ENCODE measurements at regions not wholly inside any gene's neighbourhood (a gene's known extent, or its start where the extent isn't known, plus 50 kb on each side); places are given as distances from the start of the nearest gene placed in this dataset.

GRCh38 chr2:57692395-57692794 lies 354.2 kb upstream of the VRK2 start:
- Histone ChIP-seq H2BK120ac (replicated peaks; ENCODE audit: low read depth, low read length) (no peak overlapping the region), H3K27ac (ENCODE audit: low read depth, low read length) (no peak overlapping the region), H3K79me2 (ENCODE audit: control insufficient read depth in 1 of 2, insufficient read depth in 2 of 2, low read length in 2 of 2) (no peaks in the 10 kb centered on the region), H3K79me1 (ENCODE audit: low read depth, low read length) (no peaks in the 10 kb centered on the region), H4K5ac (ENCODE audit: insufficient read length, low read depth, low read length) (no peak overlapping the region), H2BK5ac (ENCODE audit: low read depth, low read length) (no peak overlapping the region), H3K27me3 (replicated peaks in 1 of 4; ENCODE audit: control insufficient read depth in 3 of 4, extremely low read depth in 1 of 4, insufficient read depth in 3 of 4, low read length in 3 of 4) (no peaks in the 10 kb centered on the region), H2BK12ac (ENCODE audit: low read depth, low read length) (no peak overlapping the region), H3K4me1 (replicated peaks in 1 of 4; ENCODE audit: control insufficient read depth in 3 of 4, insufficient read depth in 4 of 4, low read length in 3 of 4) (peaks cover 0 to 3% (median 0%) of the 10 kb centered on the region in 4 experiments; a peak in 1 of 7 replicates), H3K4me3 (ENCODE audit: extremely low read depth in 1 of 4, insufficient read depth in 2 of 4, low read depth in 3 of 4, low read length in 4 of 4) (no peak overlapping the region), H3K4ac (replicated peaks; ENCODE audit: insufficient read length, low read depth, low read length) (no peak overlapping the region), H2AK5ac (ENCODE audit: low read depth, low read length) (no peak overlapping the region), H3K9ac (replicated peaks in 1 of 4; ENCODE audit: extremely low read depth in 1 of 4, low read depth in 3 of 4, low read length in 3 of 4) (no peak overlapping the region), H4K91ac (replicated peaks; ENCODE audit: insufficient read length, low read length) (no peak overlapping the region), H3K56ac (replicated peaks; ENCODE audit: insufficient read length, low read depth, low read length) (no peak overlapping the region), H2AFZ (ENCODE audit: low read length) (no peak overlapping the region), H4K8ac (ENCODE audit: extremely low read depth, insufficient read depth, low read length) (no peak overlapping the region), H4K20me1 (replicated peaks in 1 of 2; ENCODE audit: control insufficient read depth in 1 of 2, insufficient read depth in 2 of 2, low read length in 2 of 2) (no peaks in the 10 kb centered on the region), H3K14ac (ENCODE audit: insufficient read length) (no peak overlapping the region), H3K18ac (ENCODE audit: extremely low read depth, low read length) (no peak overlapping the region), H3K9me3 (ENCODE audit: insufficient read depth in 2 of 2, low read depth in 1 of 2, low read length in 1 of 2) (peaks cover 0 to 4% of the 10 kb centered on the region in 2 experiments; a peak in 1 of 4 replicates), H3K4me2 (ENCODE audit: insufficient read depth in 1 of 2, low read depth in 2 of 2, low read length in 2 of 2) (no peak overlapping the region), H2BK20ac (ENCODE audit: low read length) (no peak overlapping the region), H3K36me3 (ENCODE audit: control insufficient read depth in 2 of 4, insufficient read depth in 4 of 4, low read length in 3 of 4) (no peaks in the 10 kb centered on the region), H2BK15ac (ENCODE audit: low read length) (no peak overlapping the region), H3K23me2 (ENCODE audit: low read depth, low read length) (no peaks in the 10 kb centered on the region), H3K23ac (ENCODE audit: insufficient read length) (no peak overlapping the region)
- CTCF ChIA-PET (ENCODE audit: partially characterized antibody): no interaction called here
- TF ChIP-seq SIX5 (IDR thresholded peaks at IDR 0.05; ENCODE audit: low read depth, low read length) (no peak), RAD21 (IDR thresholded peaks at IDR 0.05 in 1 of 2, conservative IDR thresholded peaks at IDR 0.05 in 1 of 2; ENCODE audit: low read depth in 2 of 2, low read length in 2 of 2) (no peak), EP300 (IDR thresholded peaks at IDR 0.05; ENCODE audit: borderline replicate concordance in 1 of 2, low read depth in 2 of 2, low read length in 2 of 2) (no peak), KDM4A (IDR thresholded peaks at IDR 0.05; ENCODE audit: low read depth, low read length, severe bottlenecking) (no peak), EGR1 (IDR thresholded peaks at IDR 0.05; ENCODE audit: borderline replicate concordance, low read depth, low read length) (no peak), EZH2 (IDR thresholded peaks at IDR 0.05; ENCODE audit: low read depth, low read length, severe bottlenecking) (no peak), TAF1 (IDR thresholded peaks at IDR 0.05; ENCODE audit: low read depth, low read length) (no peak), ASH2L (IDR thresholded peaks at IDR 0.05; ENCODE audit: low read length) (no peak), GTF2F1 (IDR thresholded peaks at IDR 0.05; ENCODE audit: borderline replicate concordance, low read depth, low read length) (no peak), SP1 (IDR thresholded peaks at IDR 0.05; ENCODE audit: low read depth, low read length) (no peak), MAX (IDR thresholded peaks at IDR 0.05) (no peak)
- no peak for FAIRE-seq
- DNase-seq (ENCODE audit: low read depth in 1 of 2, low spot score in 2 of 2): no peak
- POLR2A ChIA-PET (ENCODE audit: partially characterized antibody): no interaction called here

All from H1 (cell line).